ENCODE measurements at regions not wholly inside any gene's neighbourhood (a gene's known extent, or its start where the extent isn't known, plus 50 kb on each side); places are given as distances from the start of the nearest gene placed in this dataset.

- no peak for DNase-seq (ENCODE audit: low spot score)
Measured at GRCh38 chr10:3538656-3539531, 246.1 kb downstream of the KLF6 start.

- DNase-seq (ENCODE audit: low spot score): no peak
Measured at GRCh38 chr10:3538291-3538655, 246.7 kb downstream of the KLF6 start.

GRCh38 chr10:3537518-3537917 is 247.5 kb downstream of the KLF6 start:
- DNase-seq (ENCODE audit: low spot score): no peak

- no peak for DNase-seq (ENCODE audit: low spot score)
Measured at GRCh38 chr10:3535001-3535400, 250.0 kb downstream of the KLF6 start.

- DNase-seq (ENCODE audit: low spot score): no peak
Measured at GRCh38 chr10:3534433-3534832, 250.6 kb downstream of the KLF6 start.

- DNase-seq (ENCODE audit: low spot score): no peak
Measured at GRCh38 chr10:3533296-3533695, 251.7 kb downstream of the KLF6 start.

GRCh38 chr10:3532644-3533043 is 252.4 kb downstream of the KLF6 start:
- no peak for DNase-seq (ENCODE audit: low spot score)

GRCh38 chr10:3531670-3532069 is 253.3 kb downstream of the KLF6 start:
- no peak for DNase-seq (ENCODE audit: low spot score)

- DNase-seq (ENCODE audit: low spot score): no peak
Measured at GRCh38 chr10:3530783-3531645, 254.0 kb downstream of the KLF6 start.

GRCh38 chr10:3530346-3530745 is 254.7 kb downstream of the KLF6 start:
- DNase-seq (ENCODE audit: low spot score): no peak

- DNase-seq (ENCODE audit: low spot score): no peak
Measured at GRCh38 chr10:3529691-3530090, 255.3 kb downstream of the KLF6 start.

GRCh38 chr10:3528823-3529403 is 256.1 kb downstream of the KLF6 start:
- no peak for DNase-seq (ENCODE audit: low spot score)

- no peak for DNase-seq (ENCODE audit: low spot score)
Measured at GRCh38 chr10:3528271-3528670, 256.7 kb downstream of the KLF6 start.

GRCh38 chr10:3527869-3528268 is 257.1 kb downstream of the KLF6 start:
- no peak for DNase-seq (ENCODE audit: low spot score)

- DNase-seq (ENCODE audit: low spot score): no peak
Measured at GRCh38 chr10:3526727-3527501, 258.1 kb downstream of the KLF6 start.

- DNase-seq (ENCODE audit: low spot score): no peak
Measured at GRCh38 chr10:3525832-3526449, 259.1 kb downstream of the KLF6 start.

- DNase-seq (ENCODE audit: low spot score): no peak
Measured at GRCh38 chr10:3524086-3524960, 260.7 kb downstream of the KLF6 start.

GRCh38 chr10:3523309-3524050 is 261.5 kb downstream of the KLF6 start:
- no peak for DNase-seq (ENCODE audit: low spot score)

- DNase-seq (ENCODE audit: low spot score): no peak
Measured at GRCh38 chr10:3516923-3517255, 268.1 kb downstream of the KLF6 start.

All from NAMALWA (cell line).